Posterior vena cava (tissue), 2 donors: ENCODE measurements at regions not wholly inside any gene's neighbourhood (a gene's known extent, or its start where the extent isn't known, plus 50 kb on each side); places are given as distances from the start of the nearest gene placed in this dataset.
"Not testable (repeated sequence)": the region's sequence is repeated elsewhere in the genome, so short reads cannot be mapped to it uniquely, and the experiment has no call there.

ENCODE experiments used
- DNase-seq: peaks from one replicate; pipeline ENCODE4 v3.0.0-alpha.2; 2020; ENCODE audit warnings: low spot score
- intact Hi-C, 2 donors: fragments of 100-400 bp; cut with DNase I; formaldehyde crosslinking; loops; one replicate each; pipeline versions ENCODE4 v1.14.1 to v1.14.2; 2022 to 2023
- donor health status: DM: yes; HTN: yes; CAD: no.
- donor health status: DM: yes; HTN: yes; CAD: no.

DNA sequence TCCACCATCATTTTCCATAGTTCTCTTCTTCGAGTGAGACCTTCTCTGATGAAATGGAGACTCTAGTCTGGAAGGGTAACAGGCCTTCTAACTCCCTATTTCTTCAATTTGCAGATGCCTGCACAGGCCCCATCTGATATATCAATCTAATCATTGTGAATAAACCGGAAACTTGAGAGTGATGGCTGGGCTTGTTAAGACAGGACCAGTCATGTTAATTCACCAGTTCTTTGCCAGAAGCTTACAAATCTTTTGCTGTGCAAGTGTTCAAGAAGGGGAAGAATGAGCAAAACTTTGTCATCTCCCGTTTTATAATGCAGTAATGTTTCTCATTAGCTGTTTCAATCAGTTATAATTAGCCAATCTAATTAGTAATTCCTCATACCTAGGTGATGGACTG, 1561.3 kb upstream of the GOT2 start:
- intact Hi-C loops: no loop called here
- DNase-seq: no peak

DNA sequence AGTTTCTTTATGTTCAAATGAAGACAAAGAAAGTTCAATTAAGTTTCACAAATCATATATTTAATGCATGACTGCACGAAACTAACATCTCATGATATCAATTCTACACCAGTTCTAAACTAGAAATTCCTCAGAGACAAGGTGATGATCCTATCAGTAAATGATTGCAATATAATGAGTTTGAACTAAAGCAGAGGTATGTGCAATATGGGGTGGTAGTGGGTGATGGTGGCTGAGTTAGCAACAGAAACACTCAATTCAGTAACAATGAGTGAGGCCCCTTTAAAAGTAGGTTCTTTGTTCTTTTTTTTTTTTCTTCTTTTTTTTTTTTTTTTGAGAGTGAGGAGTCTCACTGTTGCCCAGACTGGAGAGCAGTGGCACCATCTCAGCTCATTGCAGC, 1551.7 kb upstream of the GOT2 start:
- DNase-seq: no peak
- intact Hi-C loops: no loop called here

DNA sequence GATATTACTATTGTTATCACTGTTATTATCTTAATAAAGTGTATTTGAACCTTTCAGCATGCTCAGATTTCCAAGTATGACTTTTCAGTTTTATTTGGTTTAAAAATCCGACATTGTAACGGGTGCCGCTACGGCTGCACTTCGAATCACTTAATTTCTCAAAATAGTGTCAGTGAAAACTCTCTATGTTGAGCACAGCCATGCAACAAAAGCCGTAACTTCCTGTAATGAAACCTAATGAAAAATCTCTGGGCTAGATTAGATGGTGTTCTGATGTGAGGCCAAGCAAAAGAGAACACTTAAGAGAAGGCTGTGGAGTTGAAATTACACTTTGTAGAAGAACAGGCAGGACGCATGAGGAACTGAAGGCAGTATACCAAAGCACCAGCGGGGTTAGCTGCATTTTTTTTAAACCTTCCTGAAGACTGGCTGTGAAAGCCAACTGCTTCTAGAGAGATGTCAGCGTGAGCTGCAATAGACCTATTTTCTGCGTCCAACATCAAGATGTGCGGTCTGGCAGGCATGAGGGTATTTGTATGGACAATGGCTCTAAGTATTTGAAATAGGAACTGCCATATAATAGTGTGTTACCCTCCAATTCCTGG, 1545.0 kb upstream of the GOT2 start:
- intact Hi-C loops: no loop called here

DNA sequence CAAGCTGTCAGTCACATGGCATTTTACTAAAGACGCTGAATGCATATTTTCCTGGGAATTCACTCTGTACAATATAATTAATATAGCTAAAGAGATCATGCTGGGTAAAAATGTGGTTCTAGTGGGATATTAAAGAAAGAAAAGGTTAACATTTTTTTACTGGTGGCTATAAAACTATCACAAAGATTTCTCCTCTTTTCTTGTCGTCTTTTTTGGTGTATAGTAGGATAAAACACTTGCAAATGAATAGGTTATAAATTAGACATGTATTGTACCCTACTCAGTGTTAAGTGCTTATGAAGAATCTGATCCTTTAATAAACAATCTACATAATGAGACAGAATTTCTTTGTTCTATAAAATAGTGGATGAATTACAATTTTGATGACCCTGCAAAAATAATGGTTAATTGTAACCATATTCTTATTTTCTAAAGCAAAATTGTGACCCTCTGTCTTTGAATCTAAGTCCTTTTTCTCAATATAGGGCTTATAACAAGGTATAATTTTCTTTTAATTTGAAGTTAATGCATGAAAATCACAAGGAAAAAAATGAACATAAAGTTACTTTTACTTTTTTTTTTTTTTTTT, 1540.4 kb upstream of the GOT2 start:
- intact Hi-C loops: no loop called here
- DNase-seq: no peak

More for the DNA sequence above, 1545.0 kb upstream of the GOT2 start:
- no peak for DNase-seq

DNA sequence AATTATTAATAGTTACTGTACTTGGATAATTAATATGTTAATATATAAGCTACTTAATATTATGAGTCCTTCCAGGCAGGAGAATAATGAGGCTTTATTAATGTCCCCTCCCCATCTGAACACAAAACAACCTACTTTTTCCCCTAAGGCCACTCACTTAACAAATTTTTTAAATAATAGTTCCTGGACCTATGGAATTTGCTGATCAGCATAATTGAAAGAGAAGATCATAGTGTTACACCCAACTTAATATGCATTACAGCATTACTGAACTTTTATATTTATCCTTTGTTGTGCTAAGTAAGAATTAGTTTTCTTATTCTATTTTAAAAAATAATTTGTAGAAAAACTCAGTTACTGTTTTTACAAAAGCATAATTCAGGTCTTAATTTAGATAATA, 1537.7 kb upstream of the GOT2 start:
- intact Hi-C loops: no loop called here
- DNase-seq: no peak

DNA sequence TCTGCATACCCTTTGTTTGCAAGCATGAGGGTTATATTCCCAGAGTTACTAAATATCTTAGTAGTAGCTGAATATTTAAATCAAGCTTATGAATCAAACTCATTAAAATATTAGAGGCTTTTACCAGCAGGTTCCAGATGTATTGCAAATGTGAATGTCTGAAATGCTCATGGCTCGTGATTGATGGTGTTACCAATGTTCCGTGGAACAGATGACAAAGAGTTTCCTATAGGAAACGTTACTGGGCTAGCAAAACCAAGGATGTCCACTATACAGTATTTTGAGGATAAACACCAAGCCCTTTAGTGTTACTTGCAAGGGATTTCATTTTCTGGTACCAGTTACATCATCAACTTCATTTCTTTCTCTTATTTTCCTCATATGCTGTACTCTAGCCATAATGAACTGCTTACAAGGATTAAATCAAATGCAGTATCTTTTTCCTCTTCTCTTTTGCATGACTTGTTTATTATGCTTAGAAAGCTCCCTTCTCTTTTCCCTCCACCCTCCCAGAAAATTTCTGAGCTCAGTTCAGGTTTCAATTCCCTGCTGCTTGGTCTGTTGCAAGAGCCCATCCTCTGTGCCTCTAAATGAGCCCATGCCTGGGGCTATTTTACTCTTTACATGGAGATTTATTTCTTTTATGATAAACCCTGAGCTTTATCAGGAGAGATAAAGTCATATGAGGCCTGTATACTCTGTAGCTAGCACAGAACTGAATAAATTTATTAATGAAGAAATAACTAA, 1537.1 kb upstream of the GOT2 start:
- intact Hi-C loops: no loop called here

DNA sequence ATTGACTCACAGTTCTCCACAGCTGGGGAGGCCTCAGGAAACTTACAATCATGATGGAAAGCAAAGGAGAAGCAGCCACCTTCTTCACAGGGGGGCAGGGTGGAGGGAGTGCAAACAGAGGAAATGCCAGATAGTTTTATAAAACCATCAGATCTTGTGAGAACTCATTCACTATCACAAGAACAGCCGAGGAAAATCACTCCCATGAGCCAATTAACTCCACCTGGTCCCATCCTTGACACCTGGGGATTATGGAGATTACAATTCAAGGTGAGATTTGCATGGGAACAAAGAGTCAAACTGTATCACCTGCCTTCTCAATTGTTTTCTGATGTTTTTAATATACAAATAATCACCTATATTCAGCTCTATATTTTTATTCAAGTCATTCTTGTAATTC, 1527.3 kb upstream of the GOT2 start:
- no peak for DNase-seq
- intact Hi-C loops: no loop called here

More for the DNA sequence above, 1537.1 kb upstream of the GOT2 start:
- no peak for DNase-seq

DNA sequence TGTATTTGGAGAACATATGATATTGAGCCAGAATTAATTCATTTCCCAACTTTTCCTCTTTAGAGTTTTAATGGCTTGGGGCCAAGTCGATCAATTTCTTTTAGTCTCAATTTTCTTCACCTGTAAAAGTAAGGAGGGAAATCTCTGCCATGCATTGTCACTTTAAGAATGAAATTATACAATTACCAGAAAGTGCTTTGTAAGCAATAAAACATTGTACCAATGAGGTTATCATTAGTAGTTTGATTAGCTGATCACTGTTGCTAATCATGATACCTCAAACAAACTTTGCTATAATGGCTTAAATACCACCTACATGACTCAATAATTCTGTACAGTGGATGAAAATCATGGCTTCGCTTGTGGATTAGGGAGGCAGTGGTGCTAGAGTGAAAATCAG, 1525.8 kb upstream of the GOT2 start:
- intact Hi-C loops: no loop called here
- no peak for DNase-seq

DNA sequence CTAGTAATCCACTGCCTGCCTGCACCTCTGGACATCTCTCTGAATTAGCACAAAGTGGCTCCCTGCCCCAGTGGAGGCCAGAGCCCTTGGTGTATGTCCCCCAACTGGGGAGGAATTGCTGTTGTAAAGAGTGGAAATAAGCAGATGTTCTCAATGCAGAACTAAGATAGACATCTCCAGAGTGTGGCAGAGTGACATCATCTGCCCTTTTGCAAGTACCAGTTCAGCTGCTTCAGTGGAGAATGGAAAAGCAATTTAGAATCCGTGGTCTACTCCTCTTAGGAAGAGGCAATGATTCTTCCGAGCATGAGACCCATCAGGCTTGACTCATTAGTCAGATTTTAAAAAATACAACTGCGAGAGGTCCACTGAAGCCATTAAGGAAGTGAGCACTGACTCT, 1512.0 kb upstream of the GOT2 start:
- DNase-seq: no peak
- intact Hi-C loops: no loop called here

DNA sequence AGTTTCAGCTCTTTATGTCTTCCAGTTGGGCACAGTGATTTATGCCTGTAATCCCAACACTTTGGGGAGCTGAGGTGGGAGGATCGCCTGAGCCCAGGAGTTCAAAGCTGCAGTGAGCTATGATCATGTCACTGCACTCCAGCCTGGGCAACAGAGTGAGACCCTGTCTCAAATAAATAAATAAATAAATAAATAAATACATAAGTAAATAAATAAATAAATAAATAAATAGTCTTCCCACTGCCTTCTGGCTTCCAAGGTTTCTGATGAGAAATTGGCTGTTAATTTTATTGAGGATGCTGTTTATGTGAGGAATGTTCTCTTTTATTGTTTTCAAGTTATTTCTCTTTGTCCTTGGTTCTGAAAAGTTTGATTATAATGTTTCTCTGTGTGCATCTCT, 1507.6 kb upstream of the GOT2 start:
- intact Hi-C loops: no loop called here
- no peak for DNase-seq

DNA sequence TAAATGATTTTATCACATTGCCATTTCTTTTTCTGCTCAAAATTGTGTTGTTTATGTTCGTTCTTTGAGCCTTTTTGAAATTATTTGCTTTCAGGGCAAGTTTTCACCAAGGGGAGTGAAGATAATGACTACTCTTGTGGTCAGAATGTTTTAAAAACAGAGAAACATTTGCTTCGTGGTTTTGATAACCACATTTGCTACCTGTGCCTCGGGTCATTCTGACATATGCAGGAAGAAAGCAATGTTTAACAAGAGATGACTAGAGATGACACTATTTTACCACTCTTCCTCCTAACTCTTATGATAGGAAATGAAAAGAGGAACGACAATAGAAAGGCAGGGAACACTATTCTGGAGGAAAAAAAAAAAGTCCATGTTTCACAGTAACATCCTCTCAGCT, 1496.5 kb upstream of the GOT2 start:
- intact Hi-C loops: no loop called here
- DNase-seq: no peak

DNA sequence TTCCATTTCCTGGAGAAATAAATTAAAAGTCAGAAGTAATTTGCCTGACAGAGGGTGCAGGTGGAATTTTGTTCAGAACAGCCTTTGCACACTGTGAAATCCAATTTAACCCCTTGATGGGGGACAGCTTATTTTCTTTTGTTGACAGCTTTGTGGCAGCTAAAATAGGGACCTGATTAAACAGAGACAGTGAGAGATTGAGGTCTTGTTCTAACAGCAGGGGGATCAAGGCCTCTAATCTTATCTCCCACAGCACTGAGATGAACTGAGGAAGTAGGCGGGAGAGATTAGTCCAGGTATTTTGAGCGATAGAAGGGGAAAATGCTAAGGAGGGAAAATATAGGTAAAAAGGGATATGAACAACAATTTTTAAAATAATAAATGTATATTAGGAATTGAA, 1491.4 kb upstream of the GOT2 start:
- intact Hi-C loops: no loop called here
- no peak for DNase-seq

DNA sequence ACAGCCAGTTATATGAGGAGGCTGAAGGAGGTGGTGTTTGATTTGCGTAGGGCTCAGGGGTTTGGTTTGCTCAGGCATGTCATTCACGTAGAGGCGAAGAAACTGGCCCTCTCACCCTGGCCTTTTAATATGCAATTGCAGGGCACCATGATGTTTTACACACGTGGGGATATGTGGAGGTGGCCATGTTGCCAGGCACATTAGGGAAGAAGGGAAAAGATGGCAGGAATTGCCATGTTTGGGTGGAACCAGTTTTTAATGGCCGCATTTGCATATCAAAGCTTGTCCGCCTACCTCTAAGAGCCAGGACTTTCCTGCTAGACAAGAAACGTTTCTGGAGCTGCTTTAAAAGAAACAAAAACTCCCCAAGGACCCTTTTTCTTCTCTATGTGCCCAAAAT, 1483.7 kb upstream of the GOT2 start:
- DNase-seq: no peak
- intact Hi-C loops: no loop called here

DNA sequence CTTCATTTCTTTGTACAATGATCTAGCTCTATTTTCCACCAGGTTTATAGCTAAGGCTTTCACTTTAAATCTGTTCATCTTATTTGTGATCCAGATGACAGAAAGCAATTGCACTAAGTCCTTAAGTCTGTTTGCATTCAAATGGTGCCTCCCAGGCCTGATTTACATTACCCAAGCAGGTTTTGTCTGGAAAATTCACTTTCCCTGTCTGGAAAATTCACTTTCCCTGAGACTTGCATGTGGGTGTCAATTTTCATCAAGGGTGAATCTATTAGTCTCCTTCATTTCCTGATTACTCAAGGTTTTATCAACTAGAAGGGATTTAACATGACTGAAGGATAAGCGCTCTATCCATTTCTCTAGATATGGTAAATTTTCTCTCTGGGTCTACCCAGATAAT, 1480.2 kb upstream of the GOT2 start:
- intact Hi-C loops: no loop called here
- no peak for DNase-seq

DNA sequence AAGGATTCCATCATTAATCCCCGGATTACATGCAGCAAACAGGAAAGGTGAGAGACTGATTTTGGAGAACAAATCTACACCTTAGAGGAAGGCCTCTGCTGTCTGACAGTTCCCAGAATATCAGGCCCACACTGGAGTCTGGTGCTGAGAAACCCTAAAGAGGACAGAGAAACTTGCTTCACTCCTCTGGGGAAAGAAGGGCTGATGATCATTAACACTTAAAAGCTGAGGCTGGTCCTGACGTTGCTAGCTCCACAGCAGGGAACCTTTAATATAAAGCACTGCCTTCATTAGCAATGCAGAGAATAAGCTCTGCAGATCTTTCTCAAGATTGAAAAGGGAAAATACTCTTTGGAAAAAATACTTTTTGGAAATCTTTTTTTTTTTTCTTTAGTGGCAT, 1472.4 kb upstream of the GOT2 start:
- DNase-seq: no peak
- intact Hi-C loops: no loop called here

DNA sequence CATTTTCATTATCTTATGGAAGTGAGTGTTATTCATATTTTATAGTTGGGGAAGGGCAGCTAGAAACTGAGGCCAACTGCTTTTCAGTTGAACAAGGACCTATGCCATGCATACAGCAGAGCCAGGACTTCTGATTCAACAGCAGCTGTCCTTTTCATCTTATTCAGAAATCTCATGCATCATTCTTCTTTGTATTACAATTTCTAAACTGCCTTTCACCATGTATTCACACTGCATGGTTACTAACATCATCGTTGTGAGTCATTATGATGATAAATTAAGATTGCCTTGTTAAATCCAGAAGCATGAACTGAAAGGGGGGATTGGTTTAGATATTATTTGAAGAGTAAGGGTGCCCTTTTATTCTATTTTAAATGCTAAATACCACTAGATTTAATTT, 1470.1 kb upstream of the GOT2 start:
- intact Hi-C loops: no loop called here
- DNase-seq: no peak

DNA sequence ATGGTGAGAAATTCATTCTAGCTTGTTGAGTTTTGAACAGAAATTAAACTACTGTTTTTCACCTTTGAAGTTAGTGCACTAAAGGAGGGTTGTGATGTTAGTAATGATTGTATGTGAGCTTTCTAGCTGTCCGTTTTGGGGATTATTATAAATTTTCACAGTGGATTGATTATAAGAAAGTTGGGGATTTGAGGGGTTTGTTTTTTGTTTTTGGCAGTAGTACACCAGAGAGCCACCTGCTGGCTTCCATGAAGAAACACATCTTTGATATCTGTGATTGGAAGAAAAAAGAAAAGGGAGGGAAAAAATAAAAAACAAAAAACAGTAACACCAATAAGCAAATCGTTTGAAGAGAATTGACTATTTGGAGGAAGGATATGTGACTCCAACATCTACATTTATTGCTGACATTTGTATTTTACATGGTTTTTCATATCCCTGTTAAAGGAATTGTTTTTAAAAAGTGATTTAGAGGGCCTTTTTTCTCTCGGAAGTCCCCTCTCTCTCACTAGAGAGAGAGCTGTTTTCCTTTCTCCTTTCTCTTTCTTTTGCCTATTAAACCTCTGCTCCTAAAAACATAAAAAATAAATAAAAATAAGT, 1469.5 kb upstream of the GOT2 start:
- DNase-seq: no peak
- intact Hi-C loops: no loop called here

DNA sequence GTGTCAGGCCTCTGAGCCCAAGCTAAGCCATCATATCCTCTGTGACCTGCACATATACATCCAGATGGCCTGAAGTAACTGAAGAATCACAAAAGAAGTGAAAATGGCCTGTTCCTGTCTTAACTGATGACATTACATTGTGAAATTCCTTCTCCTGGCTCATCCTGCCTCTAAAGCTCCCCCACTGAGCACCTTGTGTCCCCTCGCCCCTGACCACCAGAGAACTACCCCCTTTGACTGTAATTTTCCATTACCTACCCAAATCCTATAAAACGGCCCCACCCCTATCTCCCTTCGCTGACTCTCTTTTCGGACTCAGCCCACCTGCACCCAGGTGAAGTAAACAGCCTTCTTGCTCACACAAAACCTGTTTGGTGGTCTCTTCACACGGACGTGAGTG, 1466.6 kb upstream of the GOT2 start:
- DNase-seq, intact Hi-C loops: not testable (repeated sequence)

DNA sequence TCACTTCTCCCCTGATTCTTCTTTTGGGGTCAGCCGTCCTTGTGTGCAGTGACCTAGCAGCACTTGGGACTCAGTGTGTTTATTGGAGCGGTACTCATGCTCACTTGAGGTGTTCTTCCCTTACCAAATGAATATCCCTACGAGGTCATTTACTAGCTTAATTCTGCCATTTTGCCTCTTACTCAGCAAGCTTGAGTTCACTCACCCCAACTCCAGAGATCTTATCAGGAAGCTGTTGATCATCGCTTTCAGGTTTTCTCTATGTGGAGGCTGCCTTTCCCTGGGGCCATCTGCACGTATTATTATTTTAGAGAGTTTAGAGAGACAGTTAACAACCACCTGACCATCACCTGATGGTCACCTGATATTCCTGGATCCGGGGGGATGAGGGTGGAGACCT, 1466.0 kb upstream of the GOT2 start:
- DNase-seq: no peak
- intact Hi-C loops: no loop called here

DNA sequence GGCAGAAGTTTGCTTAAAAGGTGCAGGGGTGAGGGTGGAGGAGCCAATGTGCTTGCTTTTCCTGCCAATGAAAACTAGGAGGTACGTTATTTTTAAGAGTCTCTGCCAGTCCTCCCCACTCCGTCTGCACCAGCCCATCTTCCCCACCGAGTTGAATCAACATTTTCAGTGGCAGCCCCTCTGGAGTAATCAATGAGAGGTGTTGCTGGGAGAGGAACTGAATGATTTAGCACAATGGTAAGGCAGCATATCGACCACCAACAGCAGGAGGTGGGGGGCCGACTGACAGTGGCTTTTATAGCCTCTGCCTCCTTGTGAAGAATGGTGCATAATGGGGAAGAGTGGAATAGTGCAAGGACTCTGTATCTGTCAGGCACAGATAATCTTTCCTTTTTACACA, 1465.0 kb upstream of the GOT2 start:
- no peak for DNase-seq
- intact Hi-C loops: no loop called here

DNA sequence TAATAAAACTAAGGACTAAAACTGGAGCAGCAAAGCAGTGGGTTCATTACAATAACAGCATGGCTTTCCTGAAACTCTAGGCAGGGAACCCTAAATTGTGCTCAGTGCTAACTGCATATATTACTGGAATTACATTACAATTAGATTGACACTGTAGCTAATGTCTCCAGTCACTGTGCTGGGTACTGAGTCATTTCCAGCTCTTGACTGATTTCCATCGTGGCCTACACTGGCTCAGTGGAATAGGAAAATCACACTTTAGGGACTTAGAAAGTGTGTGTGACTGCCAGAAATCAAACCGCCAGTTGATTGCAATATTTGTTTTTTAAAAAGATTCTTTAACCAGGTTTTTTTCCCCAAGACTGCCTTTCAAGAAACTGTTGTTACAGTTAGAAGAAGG, 1447.4 kb upstream of the GOT2 start:
- no peak for DNase-seq
- intact Hi-C loops: no loop called here
